GM18502 (cell line): ENCODE measurements at regions not wholly inside any gene's neighbourhood (a gene's known extent, or its start where the extent isn't known, plus 50 kb on each side); places are given as distances from the start of the nearest gene placed in this dataset.

Source experiments
- ATAC-seq: cut with Tn5 transposase; IDR thresholded peaks from one replicate; pipeline ENCODE4 v1.9.1; 2021; ENCODE audit warnings: mild to moderate bottlenecking; ENCODE audit not compliant: unreplicated experiment, poor library complexity

DNA sequence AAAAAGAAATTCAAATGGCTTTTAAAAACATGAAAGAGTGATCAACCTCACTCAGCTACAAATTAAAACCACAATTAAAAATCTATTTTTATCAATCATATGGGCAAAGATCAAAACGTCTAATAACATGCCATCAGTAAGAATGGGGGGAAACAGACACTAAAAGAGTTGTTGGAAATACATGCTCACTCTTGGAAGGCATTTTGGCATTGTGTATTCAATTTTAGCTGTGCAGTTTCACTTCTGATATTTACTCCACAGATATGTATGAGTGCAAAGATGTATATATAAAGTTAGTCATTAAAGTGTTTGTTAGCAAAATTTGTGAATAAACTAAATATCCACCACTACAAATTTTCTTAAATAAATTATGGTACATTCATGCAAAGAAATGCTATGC lies 112.3 kb upstream of the TOP1 start:
- no peak for ATAC-seq

DNA sequence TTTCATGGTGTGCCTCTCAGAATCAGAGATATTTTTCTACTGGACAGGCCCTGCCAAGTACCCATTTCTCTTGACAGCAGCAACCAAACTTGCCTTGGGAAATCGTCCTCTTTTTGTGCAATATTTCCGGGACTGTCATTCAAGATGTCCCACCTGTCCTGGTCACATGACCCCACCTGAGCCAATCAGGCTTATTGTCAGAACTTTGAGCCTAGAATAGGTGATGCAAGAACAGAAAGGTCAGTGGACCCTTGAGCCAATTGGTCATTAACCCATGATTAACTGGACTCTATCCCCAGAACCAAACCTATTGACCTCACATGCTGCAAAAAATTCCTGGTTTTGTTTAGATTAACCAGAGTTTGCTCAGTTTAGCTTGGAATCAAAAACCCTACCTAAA lies 108.3 kb upstream of the TOP1 start:
- no peak for ATAC-seq

DNA sequence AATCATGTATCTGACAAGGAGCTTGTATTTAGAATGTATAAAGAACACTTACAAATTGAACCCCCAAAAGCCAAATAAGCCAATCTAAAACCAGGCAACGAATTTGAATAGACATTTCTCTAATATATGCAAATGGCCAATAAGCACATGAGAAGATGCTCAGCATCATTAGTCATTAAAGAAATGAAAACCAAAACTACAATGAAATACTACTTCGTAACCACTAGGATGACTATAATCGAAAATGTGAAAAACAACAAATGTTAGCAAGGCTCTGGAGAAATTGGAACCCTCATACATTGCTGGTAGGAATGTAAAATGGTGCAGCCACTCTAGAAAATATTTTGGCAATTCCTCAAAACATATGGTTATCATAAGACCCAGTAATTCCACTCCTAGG lies 105.8 kb upstream of the TOP1 start:
- peak; percentile 61 for ATAC-seq

DNA sequence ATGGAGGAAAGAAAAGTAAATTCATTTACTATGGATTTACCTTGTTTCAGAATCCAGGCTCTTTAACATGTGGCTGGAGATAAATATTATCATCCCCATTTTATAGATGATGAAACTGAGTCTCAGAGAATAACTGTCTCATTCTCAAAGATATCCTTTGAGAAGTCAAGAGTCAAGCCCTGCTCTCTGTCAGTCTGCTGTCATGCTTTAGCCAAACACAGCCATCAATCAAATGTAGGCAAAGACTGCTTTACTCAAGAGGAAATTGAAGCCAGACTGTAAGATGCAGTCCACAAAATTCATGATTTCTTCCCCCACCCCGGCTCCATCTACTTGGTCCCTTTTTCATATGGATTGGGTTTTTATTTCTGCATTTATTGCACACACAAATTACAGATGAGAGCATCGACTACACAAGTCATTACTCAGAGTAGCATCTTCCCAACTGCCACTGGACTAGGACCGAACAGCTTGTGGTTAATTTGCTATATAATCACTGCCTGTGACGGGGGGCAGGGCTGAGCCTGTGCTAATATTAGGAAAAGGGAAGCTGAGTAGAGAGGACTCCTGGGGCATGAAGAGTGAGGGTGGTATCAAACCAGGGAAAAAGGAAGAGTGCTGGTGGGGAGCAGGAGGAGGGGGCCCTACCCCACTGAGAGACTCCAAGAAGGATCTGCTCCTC lies 102.7 kb upstream of the TOP1 start:
- ATAC-seq, result no peak

DNA sequence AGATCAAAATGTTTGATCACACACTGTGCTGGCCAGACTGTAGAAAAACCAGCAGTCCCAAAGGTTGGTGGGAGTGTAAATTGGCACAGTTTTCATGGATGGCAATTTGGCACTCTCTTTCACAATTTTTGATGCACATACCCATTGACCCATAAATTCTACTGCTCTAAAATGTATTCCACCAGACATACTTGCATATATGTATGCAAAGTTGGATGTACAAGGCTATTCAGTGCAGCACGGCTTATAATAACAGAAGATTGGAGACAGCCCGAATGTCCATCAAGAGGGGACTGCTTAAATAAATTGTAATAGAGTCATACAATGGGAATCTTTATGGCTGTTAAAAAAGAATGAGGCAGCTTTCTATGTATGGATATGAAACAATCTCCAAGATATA lies 101.7 kb upstream of the TOP1 start:
- no peak for ATAC-seq

DNA sequence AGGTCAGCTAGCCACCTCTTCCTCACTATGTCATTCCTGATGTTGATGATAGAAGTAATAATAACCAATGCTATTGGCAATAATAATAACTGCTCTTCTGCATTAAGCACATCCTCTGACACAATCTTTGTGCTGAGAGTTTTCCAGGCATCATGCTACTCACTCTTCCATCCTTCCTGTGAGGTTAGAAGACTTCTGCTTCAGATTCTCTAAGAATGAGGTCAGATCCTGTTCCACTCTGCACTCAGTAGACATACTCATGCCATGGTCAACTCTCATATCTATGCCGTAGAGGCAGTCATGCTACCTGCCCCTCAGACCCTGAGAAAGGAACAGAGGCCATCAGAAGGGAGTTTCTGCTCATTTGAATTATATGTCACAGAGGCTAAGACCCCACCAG lies 98.1 kb upstream of the TOP1 start:
- ATAC-seq, result no peak

DNA sequence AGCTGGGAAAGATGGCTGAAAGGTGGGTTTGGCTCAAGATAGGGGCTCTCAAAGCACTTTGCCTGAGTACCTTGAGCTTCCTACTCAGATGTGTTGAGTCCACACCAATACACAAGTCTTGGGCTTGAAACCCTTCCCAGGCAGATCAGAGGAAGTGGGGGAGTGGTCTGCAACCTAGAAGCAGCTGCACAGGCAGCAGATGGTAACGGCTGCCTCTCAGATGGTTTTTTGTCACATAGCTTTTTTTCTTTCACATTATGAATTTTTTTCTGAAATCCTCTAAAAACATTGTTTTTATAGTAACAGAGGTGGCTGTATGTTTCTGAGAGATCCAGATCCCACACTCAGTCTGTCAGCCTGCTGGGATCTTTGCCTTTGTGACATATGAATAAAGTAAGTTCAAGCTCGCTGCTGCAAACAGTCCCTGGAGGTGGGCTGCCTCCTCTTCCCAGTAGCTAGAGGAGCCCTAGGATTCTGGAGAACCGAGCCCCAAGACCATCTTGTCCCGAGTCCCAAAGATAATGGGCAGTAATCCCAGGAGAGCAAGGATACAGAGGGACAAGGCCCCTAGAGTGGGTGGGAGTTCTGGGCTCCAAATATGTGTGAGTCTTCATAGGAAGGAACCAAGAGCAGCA lies 97.1 kb upstream of the TOP1 start:
- no peak for ATAC-seq

DNA sequence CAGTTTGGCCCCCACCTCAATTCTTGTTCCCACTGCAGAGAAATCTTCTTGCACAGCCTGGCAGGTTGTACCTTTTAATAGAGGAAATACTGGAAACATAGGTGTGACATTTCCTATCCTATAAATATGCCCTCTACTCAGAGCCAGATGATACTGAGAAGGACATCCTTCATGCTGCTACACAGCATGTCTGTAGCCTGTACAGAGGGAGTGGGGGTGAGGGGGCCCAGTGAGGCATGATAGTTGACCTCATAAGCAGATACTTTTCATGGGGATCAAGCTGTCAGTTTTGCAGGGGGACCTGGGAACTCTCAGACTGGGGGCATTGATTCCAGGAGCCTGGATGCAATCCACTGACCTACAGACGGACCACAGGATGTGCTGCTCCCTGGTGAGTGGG lies 96.2 kb upstream of the TOP1 start:
- no peak for ATAC-seq

DNA sequence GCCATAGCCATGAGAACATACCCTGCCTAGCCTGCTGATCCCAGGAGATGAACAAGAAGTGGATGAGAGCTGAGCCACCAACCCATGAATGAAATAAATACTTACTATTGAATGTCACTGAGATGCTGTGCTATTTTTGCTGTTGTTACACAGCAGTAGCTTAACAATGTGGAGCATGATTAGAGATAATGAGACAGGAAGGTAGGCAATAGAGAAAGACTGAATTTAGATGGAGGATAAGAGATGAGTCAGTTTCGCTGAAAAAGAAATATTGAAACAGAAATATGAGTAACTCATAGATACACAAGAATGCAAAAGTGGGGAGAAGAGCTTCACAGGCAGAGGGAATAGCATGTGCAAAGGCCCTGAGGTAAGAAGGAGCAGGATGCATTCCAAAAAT lies 94.9 kb upstream of the TOP1 start:
- no peak for ATAC-seq

DNA sequence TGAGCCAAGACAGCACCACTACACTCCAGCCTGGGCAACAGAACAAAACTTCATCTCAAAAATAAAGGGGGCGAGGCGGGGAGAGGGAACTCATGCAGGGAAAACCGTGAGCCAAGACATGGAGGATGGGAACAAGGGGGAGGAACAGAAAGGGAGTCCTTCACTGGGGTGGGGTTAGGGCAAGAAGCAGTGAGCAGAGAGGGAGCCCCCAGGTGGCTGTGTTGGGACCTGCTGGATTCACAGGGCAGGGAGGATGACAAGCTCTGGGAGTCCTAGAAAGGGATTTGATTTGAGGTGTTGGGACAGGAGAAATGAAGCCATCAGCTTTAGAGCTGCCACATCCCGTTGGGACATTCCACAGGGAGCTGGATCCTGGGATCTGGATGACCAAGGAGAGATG lies 90.6 kb upstream of the TOP1 start:
- ATAC-seq, result no peak

DNA sequence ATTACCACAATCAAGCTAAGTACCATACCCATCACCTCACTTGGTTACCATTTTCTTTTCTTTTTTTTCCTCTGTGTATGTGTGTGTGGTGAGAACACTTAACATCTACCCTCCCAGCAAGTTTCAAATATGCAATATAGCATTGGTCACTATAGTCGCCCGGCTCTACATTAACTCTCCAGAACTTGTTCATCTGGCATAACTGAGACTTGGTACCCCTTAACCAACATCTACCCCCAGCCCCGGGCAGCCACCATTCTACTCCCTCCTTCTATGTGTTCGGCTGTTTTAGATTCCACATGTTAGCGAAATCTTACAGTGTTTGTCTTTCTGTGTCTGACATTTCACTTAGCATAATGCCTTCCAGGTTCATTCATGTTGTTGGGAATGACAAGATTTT lies 89.0 kb upstream of the TOP1 start:
- no peak for ATAC-seq

DNA sequence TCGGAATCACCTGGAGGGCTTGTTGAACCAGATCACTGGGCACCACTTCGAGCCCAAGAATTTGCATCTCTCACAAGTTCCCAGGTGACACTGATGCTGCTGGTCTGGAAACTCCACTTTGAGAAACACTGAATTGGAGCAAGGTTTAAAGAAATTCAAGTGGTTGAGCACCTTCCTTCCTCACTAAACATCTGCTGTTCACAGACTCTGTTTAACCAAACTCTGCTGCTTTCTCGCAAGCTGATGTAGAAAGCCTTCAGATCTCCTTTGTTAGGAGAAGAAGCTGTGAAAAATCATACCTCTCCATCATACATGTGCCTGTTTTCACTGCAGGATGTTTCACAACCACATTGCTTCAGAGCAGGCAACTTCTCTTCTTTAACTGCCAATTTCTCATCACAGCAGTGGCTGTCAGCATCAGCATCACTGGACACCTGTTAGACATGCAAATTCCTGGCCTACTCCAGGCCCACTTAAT lies 87.5 kb upstream of the TOP1 start:
- peak; percentile 58 for ATAC-seq

DNA sequence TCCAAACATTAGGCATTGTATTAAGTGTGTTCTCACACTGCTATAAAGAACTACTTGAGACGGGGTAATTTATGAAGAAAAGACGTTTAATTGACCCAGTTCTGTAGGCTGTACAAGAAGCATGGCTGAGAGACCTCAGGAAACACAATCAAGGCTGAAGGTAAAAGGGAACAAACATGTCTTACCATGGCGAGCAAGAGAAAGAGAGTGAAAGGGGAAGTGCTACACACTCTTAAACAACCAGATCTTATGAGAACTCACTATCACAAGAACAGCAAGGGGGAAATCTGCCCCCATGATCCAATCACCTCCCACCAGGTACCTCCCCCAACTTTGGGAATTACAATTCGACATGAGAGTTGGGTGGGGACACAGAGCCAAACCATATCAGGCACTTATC lies 86.6 kb upstream of the TOP1 start:
- no peak for ATAC-seq

DNA sequence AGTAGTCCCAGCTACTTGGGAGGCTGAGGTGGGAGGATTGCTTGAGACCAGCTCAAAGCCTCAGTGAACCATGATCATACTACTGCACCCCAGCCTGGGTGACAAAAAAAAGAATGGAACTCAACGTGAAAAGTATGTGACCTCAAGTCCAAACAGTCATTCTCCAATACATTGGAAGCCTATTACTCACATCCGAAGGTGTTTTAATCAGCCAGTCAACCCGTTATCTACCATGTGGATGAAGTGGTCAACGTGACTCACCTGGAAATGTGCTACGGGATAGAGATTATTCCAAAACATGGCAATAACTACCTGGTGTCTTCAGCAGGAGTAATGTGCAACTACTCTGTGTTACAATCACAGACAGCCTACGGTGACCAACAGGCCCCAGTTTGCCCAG lies 85.8 kb upstream of the TOP1 start:
- no peak for ATAC-seq

DNA sequence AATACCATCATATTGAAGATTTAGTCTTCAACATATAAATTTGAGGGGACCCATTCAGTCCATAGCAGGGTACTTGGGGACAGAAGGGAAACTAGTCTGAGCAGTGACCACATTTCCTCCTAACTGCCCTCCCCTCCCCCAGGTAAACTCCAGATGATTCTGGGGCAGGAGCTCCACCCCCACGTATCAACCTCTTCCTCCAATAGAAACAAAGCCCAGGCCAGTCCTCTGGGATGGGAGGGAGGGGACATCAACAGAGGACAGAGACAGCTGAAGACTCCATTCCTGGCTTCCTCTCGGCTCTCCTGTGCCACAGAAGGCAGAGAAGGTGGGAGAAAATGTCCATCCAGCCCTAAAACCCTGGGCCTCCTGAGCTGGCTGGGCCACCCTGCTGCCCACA lies 85.0 kb upstream of the TOP1 start:
- ATAC-seq, result no peak

DNA sequence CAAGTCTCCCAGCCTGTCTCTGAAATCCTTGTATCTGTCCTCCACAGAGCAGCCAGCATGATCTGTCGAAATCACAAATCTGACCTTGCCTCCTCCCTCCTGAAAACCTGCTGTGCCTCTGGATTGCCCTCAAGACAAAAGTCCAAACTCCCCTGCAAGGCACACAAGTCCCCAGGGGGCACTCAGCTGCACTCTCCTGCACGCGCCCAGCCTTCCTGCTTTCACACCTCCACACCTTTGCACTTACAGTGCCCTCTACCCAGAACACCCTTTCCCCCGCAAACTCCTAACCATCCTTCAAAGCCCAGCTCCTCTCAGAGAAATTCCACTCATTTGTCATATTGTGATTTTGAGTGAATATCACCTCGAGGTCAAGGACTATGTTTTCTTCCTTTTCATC lies 83.4 kb upstream of the TOP1 start:
- no peak for ATAC-seq

DNA sequence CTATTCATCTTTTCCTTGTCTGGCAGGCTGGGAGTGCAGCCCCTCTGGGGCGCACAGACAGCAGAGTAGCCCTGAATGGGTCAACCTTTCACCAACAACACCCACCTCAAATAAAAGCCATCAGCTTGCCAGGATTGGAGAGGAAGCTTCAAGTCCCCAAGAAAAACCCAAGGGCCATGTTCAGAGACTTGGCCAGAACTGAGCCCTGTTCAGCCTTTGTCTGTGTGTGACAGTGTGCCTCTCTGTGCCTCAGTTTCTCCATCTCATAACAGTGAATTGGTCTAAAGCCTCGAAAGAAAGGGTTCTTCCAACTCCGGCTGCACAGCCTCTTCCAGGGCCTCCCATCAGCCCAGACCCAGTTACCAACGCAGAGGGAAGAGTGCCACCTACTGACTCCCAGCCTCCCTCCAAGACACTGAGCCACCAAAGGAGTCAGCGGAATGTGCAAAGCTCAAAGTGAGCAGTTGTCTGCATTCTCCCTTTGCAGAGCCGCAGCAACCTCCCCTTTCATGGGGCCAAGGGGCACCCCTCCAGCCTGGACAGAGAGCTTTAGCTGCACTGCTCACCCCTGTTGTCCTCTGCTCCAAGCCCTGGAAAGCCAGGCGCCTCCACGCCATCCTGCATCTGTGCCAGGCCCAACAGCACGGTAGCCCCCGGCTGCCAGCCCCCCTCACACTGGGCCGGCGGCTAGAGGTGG lies 82.7 kb upstream of the TOP1 start:
- no peak for ATAC-seq

DNA sequence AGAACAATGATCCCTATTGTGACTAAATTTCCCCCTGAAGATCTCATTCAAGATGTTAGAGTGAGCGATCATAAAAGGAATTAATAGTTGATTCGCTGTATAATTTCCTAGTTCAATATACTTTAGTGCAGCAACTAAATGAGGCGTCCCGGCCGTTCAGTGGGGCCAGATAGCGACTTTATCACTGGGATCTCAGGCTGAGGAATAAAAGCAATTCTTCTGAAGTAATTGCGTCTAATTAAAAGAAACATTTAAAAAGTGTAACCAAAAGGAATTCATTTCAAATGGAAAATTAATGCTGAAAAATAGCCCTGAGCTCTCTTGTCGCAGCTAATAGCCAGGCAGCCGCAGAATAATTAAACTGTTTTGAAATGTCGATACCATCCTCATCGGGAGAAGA lies 82.2 kb upstream of the TOP1 start:
- no peak for ATAC-seq

DNA sequence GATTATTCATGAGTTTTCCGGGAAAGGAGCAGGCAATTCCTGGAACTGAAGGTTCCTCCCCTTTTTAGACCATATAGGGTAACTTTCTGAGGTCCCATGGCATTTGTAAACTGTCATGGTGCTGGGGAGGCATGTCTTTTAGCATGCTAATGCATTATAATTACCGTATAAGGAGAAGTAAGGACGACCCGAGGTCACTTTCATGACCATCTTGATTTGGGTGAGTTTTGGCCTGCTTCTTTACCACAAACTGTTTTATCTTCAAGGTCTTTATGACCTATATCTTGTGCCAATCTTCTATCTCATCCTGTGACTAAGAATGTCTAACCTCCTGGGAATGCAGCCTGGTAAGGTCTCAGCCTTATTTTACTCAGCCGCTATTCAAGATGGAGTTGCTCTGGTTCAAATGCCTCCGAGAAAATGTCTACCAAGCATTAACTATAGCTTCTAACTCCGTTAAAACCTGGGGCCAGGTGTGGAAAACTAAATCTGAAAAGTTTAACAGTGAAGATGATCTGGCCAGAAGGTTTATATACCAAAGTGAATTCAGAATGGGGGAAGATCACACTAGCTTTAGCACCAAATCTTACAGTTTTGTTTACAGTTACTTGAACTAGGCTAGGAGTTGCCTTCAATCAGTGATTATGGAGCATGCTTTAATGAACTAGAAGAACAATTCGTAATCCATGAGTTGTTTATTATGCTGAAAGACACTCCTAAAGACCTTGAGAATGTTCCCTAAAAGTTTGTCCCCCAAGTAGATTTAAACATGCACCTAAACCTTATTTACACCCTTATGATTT lies 80.0 kb upstream of the TOP1 start:
- no peak for ATAC-seq

DNA sequence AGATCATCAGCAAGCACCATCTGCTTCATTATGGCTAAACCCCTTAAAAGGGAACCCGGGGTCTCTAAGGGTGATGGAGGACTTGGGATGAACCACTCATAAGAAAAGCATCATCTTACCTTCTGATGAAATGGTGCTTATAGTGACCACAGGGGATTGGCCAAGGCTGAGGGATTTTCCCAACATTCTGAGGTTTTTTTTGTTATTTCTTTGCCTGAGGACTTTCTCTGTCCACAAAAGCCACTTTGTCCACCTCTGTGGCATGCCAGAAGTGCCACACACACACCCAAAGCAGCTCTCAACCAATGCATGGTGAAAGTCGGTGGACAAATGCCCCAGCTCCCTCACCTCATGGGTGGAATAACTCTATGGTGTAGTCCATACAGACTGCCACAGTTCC lies 79.3 kb upstream of the TOP1 start:
- ATAC-seq, result no peak

DNA sequence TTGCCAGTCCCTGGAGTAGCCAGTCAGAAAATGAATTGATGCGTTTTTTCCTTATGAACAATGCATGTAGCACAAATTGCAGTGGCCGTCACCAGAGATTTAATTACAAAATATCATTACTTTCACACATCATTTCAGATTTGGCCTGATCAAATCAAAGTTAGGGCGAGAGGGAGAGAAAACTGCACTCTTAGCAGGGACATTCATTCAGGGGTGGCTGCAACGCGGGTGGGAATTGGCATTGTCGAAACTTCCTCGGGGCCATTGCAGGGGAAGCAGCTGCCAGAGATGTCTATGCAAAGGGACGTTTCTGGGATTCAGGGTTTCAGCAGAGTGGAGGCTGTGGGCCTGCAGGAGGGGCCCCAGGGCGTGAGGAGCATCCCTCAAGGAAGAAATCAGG lies 76.5 kb upstream of the TOP1 start:
- ATAC-seq, result no peak
